HEK293T (cell line): ENCODE measurements at regions not wholly inside any gene's neighbourhood (a gene's known extent, or its start where the extent isn't known, plus 50 kb on each side); places are given as distances from the start of the nearest gene placed in this dataset.

Source experiments
- BHLHE40 ChIP-seq: fragments of 450-650 bp; IDR thresholded peaks from 2 replicates; pipeline ENCODE4 v1.6.1; 2016; ENCODE audit warnings: mild to moderate bottlenecking, moderate library complexity, borderline replicate concordance
- HDGF ChIP-seq: fragments of 450-650 bp; IDR thresholded peaks from 2 replicates; pipeline ENCODE4 v1.6.1; 2017; ENCODE audit warnings: antibody characterized with exemption, borderline replicate concordance
- L3MBTL2 ChIP-seq: fragments of 450-650 bp; conservative IDR thresholded peaks from 2 replicates; pipeline ENCODE4 v1.6.1; 2016; ENCODE audit warnings: mild to moderate bottlenecking
- SP1 ChIP-seq: fragments of 450-650 bp; IDR thresholded peaks from 2 replicates; pipeline ENCODE4 v1.6.1; 2017
- SUZ12 ChIP-seq: fragments of 450-650 bp; IDR thresholded peaks from 2 replicates; pipeline ENCODE4 v1.6.1; 2016; ENCODE audit warnings: mild to moderate bottlenecking
- ZNF384 ChIP-seq: fragments of 450-650 bp; IDR thresholded peaks from 2 replicates; pipeline ENCODE4 v1.6.1; 2016

DNA sequence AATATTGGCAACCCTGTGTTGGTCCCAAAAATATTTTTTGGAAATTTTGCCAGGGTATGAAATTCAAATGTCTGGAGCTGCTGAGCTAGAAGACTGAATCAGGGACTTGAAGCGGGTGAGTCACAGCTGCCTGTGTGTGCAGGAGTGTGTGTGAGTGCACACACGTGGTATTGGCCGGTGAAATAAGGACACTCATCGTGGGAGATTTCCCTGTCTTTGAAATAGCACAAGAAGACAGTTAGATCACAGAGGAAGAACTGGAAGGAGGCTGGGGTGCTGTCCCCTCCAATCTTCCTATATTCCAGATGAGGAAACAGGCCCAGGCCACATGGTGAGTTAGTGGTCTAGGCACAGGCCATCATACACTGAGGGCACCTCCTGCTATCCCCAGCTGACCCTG is 123.8 kb upstream of the MLN start:
- TF ChIP-seq HDGF (no peak), SP1 (no peak), L3MBTL2 (no peak), BHLHE40 (no peak), SUZ12 (no peak), ZNF384 (no peak)
